ENCODE measurements at regions not wholly inside any gene's neighbourhood (a gene's known extent, or its start where the extent isn't known, plus 50 kb on each side); places are given as distances from the start of the nearest gene placed in this dataset.

DNA sequence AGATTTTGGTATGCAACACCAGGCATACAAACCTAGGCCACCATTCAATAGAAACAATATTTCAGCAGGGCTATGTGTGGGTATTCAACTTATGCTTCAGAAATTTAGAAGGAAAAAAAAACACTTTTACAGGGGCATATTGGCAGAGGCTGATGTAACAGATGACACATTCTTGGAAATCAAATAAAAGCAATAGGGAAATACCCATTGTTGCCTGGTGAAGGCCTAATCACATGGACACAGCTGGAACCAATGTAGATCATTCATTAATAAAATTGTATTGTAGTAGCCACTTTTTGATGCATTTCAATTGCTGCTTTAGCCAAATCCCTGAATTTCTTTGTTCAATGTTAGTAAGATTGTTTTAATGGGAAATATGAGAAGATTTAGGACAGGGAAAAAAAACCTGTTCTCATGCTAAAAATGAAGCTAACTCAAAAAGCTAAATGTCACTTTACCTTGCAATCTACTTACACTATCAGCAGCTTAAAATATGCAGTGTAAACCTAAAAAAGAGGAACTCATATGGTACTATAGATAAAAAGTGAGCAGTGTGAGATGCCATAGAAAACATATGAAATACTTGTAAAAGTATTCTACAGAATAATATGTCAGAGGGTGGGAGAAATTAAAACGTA lies 289.4 kb downstream of the ZEB2 start:
- Histone ChIP-seq H3K4me1 (ENCODE audit: insufficient read depth, low read length, poor library complexity, severe bottlenecking) (peaks cover 55% of the 10 kb centered on the region), H3K36me3 (ENCODE audit: insufficient read depth, low read length, poor library complexity, severe bottlenecking) (no peaks in the 10 kb centered on the region), H3K27me3 (replicated peaks; ENCODE audit: insufficient read depth, low read depth, low read length, poor library complexity) (no peaks in the 10 kb centered on the region), H3K27ac (ENCODE audit: low read depth, low read length, poor library complexity, severe bottlenecking) (peak overlapping the region; percentile 65), H3K4me3 (ENCODE audit: low read depth, low read length, poor library complexity, severe bottlenecking) (no peak overlapping the region), H3K9me3 (ENCODE audit: low read depth, low read length, poor library complexity, severe bottlenecking) (no peaks in the 10 kb centered on the region)
- POLR2A ChIA-PET (ENCODE audit: low non-redundant PET): interaction anchor here (0.5 kb wide), 1 partner anchor 19 kb away, joined by 8 read pairs; no protein-coding TSS in a partner anchor
- DNase-seq (ENCODE audit: low spot score): peak; percentile 37
- BruUV-seq (replicated peaks): no TSS peak
- intact Hi-C loops (cut with micrococcal nuclease; ENCODE audit: unreplicated experiment): no loop called here
- TF ChIP-seq EZH2 (IDR thresholded peaks at IDR 0.05; ENCODE audit: borderline replicate concordance, low read depth, low read length, poor library complexity, severe bottlenecking) (no peak), CTCF (conservative IDR thresholded peaks at IDR 0.05; ENCODE audit: low read depth, low read length) (no peak)
- CTCF ChIA-PET: no interaction called here

DNA sequence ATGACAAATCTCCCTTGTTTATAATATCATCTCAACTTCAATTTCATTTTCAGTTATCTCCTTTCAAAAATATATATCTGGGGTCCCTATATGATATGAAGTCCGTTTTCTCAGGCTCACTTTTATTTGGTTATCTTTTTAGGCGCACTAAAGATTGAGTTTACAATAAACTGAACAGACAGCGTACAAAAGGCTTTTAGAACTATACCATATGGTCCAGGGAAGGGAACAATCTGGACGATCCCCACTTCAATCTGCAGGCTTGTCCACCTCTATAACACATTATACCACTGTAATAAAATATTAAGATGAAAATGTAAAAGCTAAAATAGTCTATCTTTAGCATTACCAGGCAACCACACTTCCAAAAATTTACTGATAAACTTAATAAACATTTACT lies 289.9 kb downstream of the ZEB2 start:
- no peak overlapping the region for H3K4me3 ChIP-seq (ENCODE audit: low read depth, low read length, poor library complexity, severe bottlenecking)
- H3K27ac ChIP-seq (ENCODE audit: low read depth, low read length, poor library complexity, severe bottlenecking): peak overlapping the region; percentile 65
- H3K36me3 ChIP-seq (ENCODE audit: insufficient read depth, low read length, poor library complexity, severe bottlenecking): no peaks in the 10 kb centered on the region
- ChIA-PET CTCF (no interaction called here), POLR2A (ENCODE audit: low non-redundant PET) (no interaction called here)
- no peaks in the 10 kb centered on the region for H3K27me3 ChIP-seq (replicated peaks; ENCODE audit: insufficient read depth, low read depth, low read length, poor library complexity)
- H3K9me3 ChIP-seq (ENCODE audit: low read depth, low read length, poor library complexity, severe bottlenecking): no peaks in the 10 kb centered on the region
- intact Hi-C loops (cut with micrococcal nuclease; ENCODE audit: unreplicated experiment): no loop called here
- peaks cover 53% of the 10 kb centered on the region for H3K4me1 ChIP-seq (ENCODE audit: insufficient read depth, low read length, poor library complexity, severe bottlenecking)
- BruUV-seq (replicated peaks): TSS peak; percentile 80
- TF ChIP-seq CTCF (conservative IDR thresholded peaks at IDR 0.05; ENCODE audit: low read depth, low read length) (no peak), EZH2 (IDR thresholded peaks at IDR 0.05; ENCODE audit: borderline replicate concordance, low read depth, low read length, poor library complexity, severe bottlenecking) (no peak)
- no peak for DNase-seq (ENCODE audit: low spot score)

DNA sequence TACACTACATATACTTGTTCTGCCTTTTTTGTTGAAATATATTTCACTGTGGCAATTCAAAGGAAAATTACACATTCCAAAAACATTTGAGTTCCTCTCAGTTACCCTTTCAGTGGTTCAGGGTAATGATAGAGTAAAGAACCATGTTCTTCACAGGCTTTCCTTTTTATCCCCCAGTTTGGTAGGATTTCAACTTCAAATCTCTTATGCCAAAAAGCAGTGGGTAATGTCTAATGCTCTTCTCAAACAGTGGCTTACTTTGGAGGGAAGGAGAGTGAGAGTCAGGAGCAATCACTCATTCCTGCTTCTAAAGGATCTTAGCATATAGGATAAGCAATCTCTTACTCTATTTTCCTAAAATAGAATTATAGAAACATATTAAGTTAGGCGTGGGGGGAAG lies 290.6 kb downstream of the ZEB2 start:
- ChIA-PET POLR2A (ENCODE audit: low non-redundant PET) (no interaction called here), CTCF (no interaction called here)
- DNase-seq (ENCODE audit: low spot score): no peak
- Histone ChIP-seq H3K9me3 (ENCODE audit: low read depth, low read length, poor library complexity, severe bottlenecking) (no peaks in the 10 kb centered on the region), H3K27me3 (replicated peaks; ENCODE audit: insufficient read depth, low read depth, low read length, poor library complexity) (no peaks in the 10 kb centered on the region), H3K4me3 (ENCODE audit: low read depth, low read length, poor library complexity, severe bottlenecking) (no peak overlapping the region), H3K27ac (ENCODE audit: low read depth, low read length, poor library complexity, severe bottlenecking) (peak overlapping the region; percentile 65), H3K36me3 (ENCODE audit: insufficient read depth, low read length, poor library complexity, severe bottlenecking) (no peaks in the 10 kb centered on the region), H3K4me1 (ENCODE audit: insufficient read depth, low read length, poor library complexity, severe bottlenecking) (peaks cover 47% of the 10 kb centered on the region)
- no peak for TF ChIP-seq CTCF (conservative IDR thresholded peaks at IDR 0.05; ENCODE audit: low read depth, low read length)
- no peak for TF ChIP-seq EZH2 (IDR thresholded peaks at IDR 0.05; ENCODE audit: borderline replicate concordance, low read depth, low read length, poor library complexity, severe bottlenecking)
- no TSS peak for BruUV-seq (replicated peaks)
- intact Hi-C loops (cut with micrococcal nuclease; ENCODE audit: unreplicated experiment): no loop called here
